Fibroblast of lung (primary cell): ENCODE measurements at regions not wholly inside any gene's neighbourhood (a gene's known extent, or its start where the extent isn't known, plus 50 kb on each side); places are given as distances from the start of the nearest gene placed in this dataset.

Experiments
- CTCF ChIP-seq, 2 donors: IDR thresholded peaks in 1 of 2; conservative IDR thresholded peaks in 1 of 2; 1 replicate in 1 of 2; 2 replicates in 1 of 2; pipeline ENCODE4 v1.5.1; 2011 to 2012; ENCODE audit warnings: low read length in 2 of 2, control low read depth in 1 of 2, inconsistent platforms in 1 of 2, low read depth in 1 of 2, mild to moderate bottlenecking in 1 of 2
- EZH2 ChIP-seq: IDR thresholded peaks from 2 replicates; pipeline ENCODE4 v1.5.1; 2012; ENCODE audit warnings: low read length, control low read depth, mild to moderate bottlenecking; ENCODE audit errors: missing control alignments

GRCh38 chr6:67129780-67130179 is 1422.8 kb upstream of the EYS start:
- TF ChIP-seq CTCF (conservative IDR thresholded peaks at IDR 0.05 in 1 of 2, IDR thresholded peaks at IDR 0.05 in 1 of 2; ENCODE audit: low read depth in 1 of 2, low read length in 2 of 2) (no peak), EZH2 (no peak)
